Transverse colon (tissue), 4 donors: ENCODE measurements at regions not wholly inside any gene's neighbourhood (a gene's known extent, or its start where the extent isn't known, plus 50 kb on each side); places are given as distances from the start of the nearest gene placed in this dataset.

Experiments
- EP300 ChIP-seq: sonication (generic); formaldehyde crosslinking; IDR thresholded peaks from one replicate; pipeline ENCODE4 v1.6.1; 2017; ENCODE audit warnings: antibody characterized with exemption, low read depth
- POLR2A ChIP-seq: fragments of 450-650 bp; IDR thresholded peaks from one replicate; pipeline ENCODE4 v1.6.1; 2016; ENCODE audit warnings: antibody characterized with exemption, mild to moderate bottlenecking, moderate library complexity
- POLR2AphosphoS5 ChIP-seq, 3 donors: sonication (generic); formaldehyde crosslinking; IDR thresholded peaks; one replicate each; pipeline ENCODE4 v1.6.1; 2016; ENCODE audit warnings: antibody characterized with exemption in 3 of 3
- TF ChIP-seq, protein P1 (sequence below), 5 experiments: fragments of 200-600 bp in 3 of 5; fragments of 450-650 bp in 2 of 5; sonication (generic) in 3 of 5; IDR thresholded peaks; 1 replicate in 2 of 5; 2 replicates in 3 of 5; pipeline ENCODE4 v1.5.1; 2016 to 2017; ENCODE audit warnings: antibody characterized with exemption in 5 of 5, inconsistent platforms in 3 of 5, mild to moderate bottlenecking in 2 of 5, moderate library complexity in 1 of 5

- TF ChIP-seq, protein P1, sequence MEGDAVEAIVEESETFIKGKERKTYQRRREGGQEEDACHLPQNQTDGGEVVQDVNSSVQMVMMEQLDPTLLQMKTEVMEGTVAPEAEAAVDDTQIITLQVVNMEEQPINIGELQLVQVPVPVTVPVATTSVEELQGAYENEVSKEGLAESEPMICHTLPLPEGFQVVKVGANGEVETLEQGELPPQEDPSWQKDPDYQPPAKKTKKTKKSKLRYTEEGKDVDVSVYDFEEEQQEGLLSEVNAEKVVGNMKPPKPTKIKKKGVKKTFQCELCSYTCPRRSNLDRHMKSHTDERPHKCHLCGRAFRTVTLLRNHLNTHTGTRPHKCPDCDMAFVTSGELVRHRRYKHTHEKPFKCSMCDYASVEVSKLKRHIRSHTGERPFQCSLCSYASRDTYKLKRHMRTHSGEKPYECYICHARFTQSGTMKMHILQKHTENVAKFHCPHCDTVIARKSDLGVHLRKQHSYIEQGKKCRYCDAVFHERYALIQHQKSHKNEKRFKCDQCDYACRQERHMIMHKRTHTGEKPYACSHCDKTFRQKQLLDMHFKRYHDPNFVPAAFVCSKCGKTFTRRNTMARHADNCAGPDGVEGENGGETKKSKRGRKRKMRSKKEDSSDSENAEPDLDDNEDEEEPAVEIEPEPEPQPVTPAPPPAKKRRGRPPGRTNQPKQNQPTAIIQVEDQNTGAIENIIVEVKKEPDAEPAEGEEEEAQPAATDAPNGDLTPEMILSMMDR (IDR thresholded peaks at IDR 0.05): no peak
- TF ChIP-seq POLR2AphosphoS5 (IDR thresholded peaks at IDR 0.05): no peak
- no peak for TF ChIP-seq EP300
- TF ChIP-seq POLR2A: no peak
Measured at GRCh38 chr12:20127413-20127812, 240.9 kb upstream of the PDE3A start.
